NT2/D1 (cell line): ENCODE measurements at regions not wholly inside any gene's neighbourhood (a gene's known extent, or its start where the extent isn't known, plus 50 kb on each side); places are given as distances from the start of the nearest gene placed in this dataset.

Experiments
- SUZ12 ChIP-seq: IDR thresholded peaks from 2 replicates; pipeline ENCODE4 v1.6.1; 2011; ENCODE audit not compliant: insufficient read length, insufficient read depth; ENCODE audit errors: extremely low read depth
- YY1 ChIP-seq: IDR thresholded peaks from 2 replicates; pipeline ENCODE4 v1.6.1; 2011; ENCODE audit not compliant: insufficient read length, insufficient read depth
- ZNF274 ChIP-seq: IDR thresholded peaks from 2 replicates; pipeline ENCODE4 v1.6.1; 2011; ENCODE audit warnings: mild to moderate bottlenecking, low read depth, low read length

GRCh38 chr2:235279965-235280364 lies 213.9 kb upstream of the AGAP1 start:
- TF ChIP-seq ZNF274 (no peak), SUZ12 (no peak), YY1 (no peak)
